K562 (cell line): ENCODE measurements at regions not wholly inside any gene's neighbourhood (a gene's known extent, or its start where the extent isn't known, plus 50 kb on each side); places are given as distances from the start of the nearest gene placed in this dataset.

Experiments used
- ATAC-seq: fragments of 200-7000 bp; cut with Tn5 transposase; 3 replicates; pipeline ENCODE4 v1.9.1; 2020; ENCODE audit warnings: moderate library complexity
- BruUV-seq: library from RNA; stranded (reverse); fragments of 400-500 nt; replicated peaks from 2 replicates; lab custom pipeline; 2021; lab: Mats Ljungman, UMichigan
- CTCF ChIA-PET: fragments of 300-600 bp; formaldehyde crosslinking; extraction: SDS; loops from one replicate; lab custom pipeline; 2021; ENCODE audit warnings: low intra/inter-chr PET ratio; lab: Yijun Ruan, JAX
- POLR2A ChIA-PET: fragments of 300-600, 350-650 bp; sonication (Branson Sonifier 250); formaldehyde crosslinking; extraction: SDS; loops from one replicate; lab custom pipeline; 2021; ENCODE audit warnings: antibody characterized with exemption, inconsistent platforms; lab: Yijun Ruan, JAX
- DNase-seq, 4 experiments: peaks; one replicate each; pipeline versions ENCODE4 v3.0.0 to v3.0.0-alpha.2; 2011 to 2018; ENCODE audit warnings: low spot score in 3 of 4, mixed read lengths in 3 of 4; ENCODE audit errors: extremely low read depth in 1 of 4
- FAIRE-seq: peaks from 2 replicates; lab custom pipeline; 2011; peaks lifted over from hg19 to GRCh38; lab: Jason Lieb, UNC
- H2AFZ ChIP-seq: 2 replicates; pipeline ENCODE4 v1.6.0; 2011; ENCODE audit warnings: low read depth, low read length, control low read depth, inconsistent platforms
- H3K27ac ChIP-seq: fragments of 200-600 bp; 3 replicates; pipeline ENCODE4 v1.8.0; 2011; ENCODE audit warnings: low read depth, mild to moderate bottlenecking, control low read depth, inconsistent platforms, low read length, moderate library complexity, mixed read lengths; ENCODE audit errors: extremely low read depth
- H3K27me3 ChIP-seq, 2 experiments: fragments of 300-600 bp in 1 of 2; 2 replicates in 1 of 2; 3 replicates in 1 of 2; pipeline versions ENCODE4 v1.6.0 to v1.8.0; 2011; ENCODE audit warnings: inconsistent platforms in 2 of 2, low read length in 2 of 2, mild to moderate bottlenecking in 1 of 2, mixed read lengths in 1 of 2, moderate library complexity in 1 of 2; ENCODE audit not compliant: control insufficient read depth in 2 of 2, insufficient read depth in 2 of 2
- H3K36me3 ChIP-seq: fragments of 300-600 bp; 3 replicates; pipeline ENCODE4 v1.8.0; 2011; ENCODE audit warnings: mild to moderate bottlenecking, low read length, inconsistent platforms; ENCODE audit not compliant: control insufficient read depth, insufficient read depth
- H3K4me1 ChIP-seq, 2 experiments: fragments of 200-600 bp in 1 of 2; replicated peaks in 1 of 2; 2 replicates in 1 of 2; 3 replicates in 1 of 2; pipeline versions ENCODE4 v1.5.1 to v1.8.0; 2011; ENCODE audit warnings: inconsistent platforms in 2 of 2, low read length in 2 of 2, mild to moderate bottlenecking in 1 of 2, mixed read lengths in 1 of 2, moderate library complexity in 1 of 2; ENCODE audit not compliant: control insufficient read depth in 2 of 2, insufficient read depth in 2 of 2
- H3K4me2 ChIP-seq: 2 replicates; pipeline ENCODE4 v1.6.1; 2011; ENCODE audit warnings: low read length, control low read depth, inconsistent platforms, mixed read lengths; ENCODE audit not compliant: insufficient read depth
- H3K4me3 ChIP-seq: fragments of 200-600 bp; sonication (generic), shearing (Covaris generic); 2 replicates; pipeline ENCODE4 v1.5.1; 2016; ENCODE audit warnings: control low read depth, inconsistent platforms
- H3K79me2 ChIP-seq: fragments of 200-600 bp; 3 replicates; pipeline ENCODE4 v1.8.0; 2011; ENCODE audit warnings: low read length, inconsistent platforms; ENCODE audit not compliant: control insufficient read depth, insufficient read depth
- H3K9ac ChIP-seq, 2 experiments: 2 replicates each; pipeline versions ENCODE4 v1.6.0 to v1.6.1; 2011; ENCODE audit warnings: low read depth in 2 of 2, low read length in 2 of 2, control low read depth in 1 of 2, inconsistent platforms in 1 of 2, mild to moderate bottlenecking in 1 of 2, mixed read lengths in 1 of 2; ENCODE audit not compliant: insufficient read depth in 1 of 2
- H3K9me1 ChIP-seq: one replicate; pipeline ENCODE4 v1.6.0; 2011; ENCODE audit warnings: inconsistent platforms, mild to moderate bottlenecking, low read length, moderate library complexity; ENCODE audit not compliant: control insufficient read depth, insufficient read depth
- H3K9me3 ChIP-seq: replicated peaks from 2 replicates; pipeline ENCODE4 v1.5.1; 2011; ENCODE audit warnings: low read depth, low read length, inconsistent platforms; ENCODE audit not compliant: control insufficient read depth, insufficient read depth
- H4K20me1 ChIP-seq: replicated peaks from 2 replicates; pipeline ENCODE4 v1.6.1; 2011; ENCODE audit warnings: low read length, inconsistent platforms, mixed read lengths; ENCODE audit not compliant: control insufficient read depth, insufficient read depth
- CHD2 ChIP-seq: IDR thresholded peaks from 2 replicates; pipeline ENCODE4 v1.6.1; 2011; ENCODE audit warnings: low read depth, low read length
- CREB3 ChIP-seq: fragments of 450-650 bp; conservative IDR thresholded peaks from 2 replicates; pipeline ENCODE4 v1.6.1; 2016; ENCODE audit warnings: missing genetic modification characterization, low read depth, mild to moderate bottlenecking, missing compliant biosample characterization, moderate library complexity
- HMGXB4 ChIP-seq: sonication (generic); formaldehyde crosslinking; IDR thresholded peaks from 2 replicates; pipeline ENCODE4 v1.8.1; 2023; ENCODE audit warnings: mild to moderate bottlenecking, missing genetic modification reagents
- SLC30A9 ChIP-seq: fragments of 250-450 bp; sonication (Bioruptor Pico); IDR thresholded peaks from 2 replicates; pipeline ENCODE4 v1.8.0; 2022; ENCODE audit warnings: mild to moderate bottlenecking, moderate library complexity
- ZNF121 ChIP-seq: sonication (generic); formaldehyde crosslinking; conservative IDR thresholded peaks from 2 replicates; pipeline ENCODE4 v1.8.0; 2022; ENCODE audit warnings: missing genetic modification reagents
- WGBS: fragments of 100-300 bp; shearing (Covaris generic); methylation state at CpG from one replicate; pipeline ENCODE4 v1.1.6; 2016; ENCODE audit warnings: low coverage, mixed read lengths; ENCODE audit not compliant: insufficient coverage; ENCODE audit errors: missing lambda C conversion rate; 5-methylcytosine and 5-hydroxymethylcytosine counted together
- in situ Hi-C: fragments of 300-500 bp; cut with MboI; formaldehyde crosslinking; loops from 4 replicates; pipeline ENCODE4 v1.15.0; 2018; ENCODE audit warnings: inconsistent platforms, mixed read lengths
- intact Hi-C: fragments of 100-400 bp; cut with micrococcal nuclease; formaldehyde crosslinking; loops from 2 replicates; pipeline ENCODE4 v1.14.2; 2022

GRCh38 chr3:106167728-106168127 lies 298.9 kb upstream of the CBLB start:
- intact Hi-C loops, result no loop called here
- no peak overlapping the region for H3K4me3 ChIP-seq
- H3K79me2 ChIP-seq, result no peaks in the 10 kb centered on the region
- ATAC-seq (no peak), DNase-seq (no peak), FAIRE-seq (no peak)
- H3K9me3 ChIP-seq, result no peaks in the 10 kb centered on the region
- H3K4me2 ChIP-seq, result no peak overlapping the region
- POLR2A ChIA-PET, result no interaction called here
- TF ChIP-seq ZNF121 (no peak), SLC30A9 (CRISPR knock-in tag) (no peak), CHD2 (no peak), CREB3 (no peak), HMGXB4 (CRISPR knock-in tag) (no peak)
- in situ Hi-C loops, result no loop called here
- H3K9ac ChIP-seq, result no peak overlapping the region
- H3K36me3 ChIP-seq, result no peaks in the 10 kb centered on the region
- no peak overlapping the region for H3K27ac ChIP-seq
- H4K20me1 ChIP-seq, result no peaks in the 10 kb centered on the region
- 49% methylated on average over 6 of the region's 8 CpGs for WGBS
- no peak overlapping the region for H2AFZ ChIP-seq
- no peaks in the 10 kb centered on the region for H3K27me3 ChIP-seq
- H3K9me1 ChIP-seq, result no peaks in the 10 kb centered on the region
- H3K4me1 ChIP-seq, result no peaks in the 10 kb centered on the region
- CTCF ChIA-PET, result no interaction called here
- BruUV-seq, result no TSS peak
